ENCODE measurements at regions not wholly inside any gene's neighbourhood (a gene's known extent, or its start where the extent isn't known, plus 50 kb on each side); places are given as distances from the start of the nearest gene placed in this dataset.

GRCh38 chr2:18503376-18504228, 56.9 kb downstream of the RDH14 start:
- no peak for ATAC-seq (ENCODE audit: low read depth in 2 of 2)
- Mint-ChIP-seq H3K36me3 (no peaks in the 10 kb centered on the region), H3K9me3 (no peaks in the 10 kb centered on the region), H3K27me3 (peaks cover 9 to 28% (median 22%) of the 10 kb centered on the region in 3 donors), H3K27ac (no peak overlapping the region), H3K4me3 (no peak overlapping the region), H3K4me1 (peaks cover 0 to 7% (median 0%) of the 10 kb centered on the region in 3 donors)
- no peak for DNase-seq

DNA sequence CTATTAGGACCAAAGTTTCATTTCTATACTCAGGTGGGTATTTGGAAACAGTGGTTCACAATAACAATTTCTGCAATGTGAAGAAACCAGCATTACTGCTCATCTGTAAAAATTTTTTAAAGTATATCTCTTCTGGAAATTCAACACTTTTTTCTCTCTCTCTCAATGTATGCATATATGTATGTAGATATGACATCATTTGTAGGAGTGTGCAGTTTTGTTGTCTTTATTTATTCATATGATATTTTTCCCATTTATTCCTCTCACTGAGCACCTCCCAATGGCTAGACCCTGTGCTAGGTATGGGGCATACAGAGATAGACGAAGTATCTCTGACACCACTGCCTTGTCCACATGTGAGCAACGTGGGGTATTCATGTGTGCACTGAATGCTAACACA, 58.3 kb downstream of the RDH14 start:
- Mint-ChIP-seq H3K4me1 (peaks cover 0 to 4% (median 0%) of the 10 kb centered on the region in 3 donors), H3K27me3 (peaks cover 9 to 23% (median 22%) of the 10 kb centered on the region in 3 donors), H3K27ac (no peak overlapping the region), H3K9me3 (no peaks in the 10 kb centered on the region), H3K4me3 (no peak overlapping the region), H3K36me3 (no peaks in the 10 kb centered on the region)
- ATAC-seq (ENCODE audit: low read depth in 2 of 2) (no peak), DNase-seq (no peak)

- peaks cover 13 to 25% (median 22%) of the 10 kb centered on the region in 3 donors for H3K27me3 Mint-ChIP-seq
- DNase-seq = no peak
- ATAC-seq (ENCODE audit: low read depth in 2 of 2) = no peak
- no peak overlapping the region for H3K27ac Mint-ChIP-seq
- H3K36me3 Mint-ChIP-seq = no peaks in the 10 kb centered on the region
- H3K4me1 Mint-ChIP-seq = peaks cover 0 to under 1% (median 0%) of the 10 kb centered on the region in 3 donors
- H3K4me3 Mint-ChIP-seq = no peak overlapping the region
- H3K9me3 Mint-ChIP-seq = no peaks in the 10 kb centered on the region
Measured at GRCh38 chr2:18501729-18502128, 58.7 kb downstream of the RDH14 start.

- H3K4me1 Mint-ChIP-seq = no peaks in the 10 kb centered on the region
- no peaks in the 10 kb centered on the region for H3K36me3 Mint-ChIP-seq
- peaks cover 18 to 30% (median 27%) of the 10 kb centered on the region in 3 donors for H3K27me3 Mint-ChIP-seq
- no peak overlapping the region for H3K4me3 Mint-ChIP-seq
- H3K9me3 Mint-ChIP-seq = no peaks in the 10 kb centered on the region
- ATAC-seq (ENCODE audit: low read depth in 2 of 2) (no peak), DNase-seq (no peak)
- no peak overlapping the region for H3K27ac Mint-ChIP-seq
Measured at GRCh38 chr2:18501156-18501555, 59.3 kb downstream of the RDH14 start.

GRCh38 chr2:18500333-18500732, 60.1 kb downstream of the RDH14 start:
- Mint-ChIP-seq H3K4me3 (no peak overlapping the region), H3K9me3 (no peaks in the 10 kb centered on the region), H3K27me3 (peaks cover 14 to 32% (median 26%) of the 10 kb centered on the region in 3 donors), H3K4me1 (no peaks in the 10 kb centered on the region), H3K36me3 (no peaks in the 10 kb centered on the region), H3K27ac (no peak overlapping the region)
- ATAC-seq (ENCODE audit: low read depth in 2 of 2) (no peak), DNase-seq (no peak)

DNA sequence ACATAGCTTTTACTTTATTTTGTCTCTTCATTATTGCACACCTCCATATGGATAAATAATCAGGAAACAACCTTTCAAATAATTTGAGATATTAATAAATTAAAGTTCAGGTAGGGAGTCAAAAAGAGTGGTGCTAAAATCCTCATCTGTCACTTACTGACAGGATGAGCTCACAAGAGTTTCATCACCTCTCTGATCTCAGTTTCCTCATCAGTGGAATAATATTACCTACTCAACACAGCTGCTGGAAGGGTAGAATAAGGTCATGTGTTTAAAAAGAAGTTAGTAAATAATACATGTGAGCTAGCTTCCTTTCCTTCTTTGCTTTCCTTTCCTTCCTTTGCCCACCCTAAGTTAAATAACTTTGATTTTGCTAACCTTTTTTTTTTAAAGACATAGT, 61.9 kb downstream of the RDH14 start:
- DNase-seq (no peak), ATAC-seq (ENCODE audit: low read depth in 2 of 2) (no peak)
- Mint-ChIP-seq H3K4me3 (no peak overlapping the region), H3K4me1 (no peaks in the 10 kb centered on the region), H3K27ac (no peak overlapping the region), H3K9me3 (no peaks in the 10 kb centered on the region), H3K27me3 (peaks cover 27 to 36% (median 30%) of the 10 kb centered on the region in 3 donors), H3K36me3 (no peaks in the 10 kb centered on the region)

- Mint-ChIP-seq H3K9me3 (peaks cover 0 to 3% (median 0%) of the 10 kb centered on the region in 7 donors), H3K36me3 (no peaks in the 10 kb centered on the region), H3K27ac (no peak overlapping the region), H3K27me3 (peaks cover 36 to 40% (median 38%) of the 10 kb centered on the region in 3 donors), H3K4me1 (no peaks in the 10 kb centered on the region), H3K4me3 (no peak overlapping the region)
- ATAC-seq (ENCODE audit: low read depth in 2 of 2) = no peak
- no peak for DNase-seq
Measured at GRCh38 chr2:18496516-18496915, 63.9 kb downstream of the RDH14 start.

- H3K4me1 Mint-ChIP-seq = no peaks in the 10 kb centered on the region
- H3K36me3 Mint-ChIP-seq = no peaks in the 10 kb centered on the region
- H3K4me3 Mint-ChIP-seq = no peak overlapping the region
- H3K27ac Mint-ChIP-seq = no peak overlapping the region
- ATAC-seq (ENCODE audit: low read depth in 2 of 2) = no peak
- peaks cover 0 to 3% (median 0%) of the 10 kb centered on the region in 7 donors for H3K9me3 Mint-ChIP-seq
- no peak for DNase-seq
- H3K27me3 Mint-ChIP-seq = peaks cover 34 to 41% (median 40%) of the 10 kb centered on the region in 3 donors
Measured at GRCh38 chr2:18495058-18495457, 65.4 kb downstream of the RDH14 start.

DNA sequence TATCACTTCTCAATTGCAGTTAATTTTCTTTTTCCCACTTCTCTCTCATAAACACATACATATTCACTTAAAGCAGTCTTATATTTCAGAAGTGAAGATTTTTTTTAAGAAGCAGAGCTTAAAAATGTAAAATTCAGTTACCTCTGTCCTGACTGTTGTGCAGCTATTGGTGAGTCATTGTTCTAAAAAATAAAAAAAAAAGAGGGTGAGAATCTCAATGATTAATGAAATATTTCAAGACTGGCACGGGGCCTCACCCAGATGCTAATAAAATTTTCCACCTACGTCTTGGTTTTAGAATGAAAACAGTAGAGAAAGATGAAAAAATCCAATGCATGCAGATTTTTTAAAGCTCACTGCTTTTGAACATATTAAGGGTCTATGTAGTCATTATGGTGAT, 67.7 kb downstream of the RDH14 start:
- ATAC-seq (ENCODE audit: low read depth in 2 of 2) (no peak), DNase-seq (no peak)
- no peaks in the 10 kb centered on the region for H3K36me3 Mint-ChIP-seq
- peaks cover 0 to 3% (median 0%) of the 10 kb centered on the region in 7 donors for H3K9me3 Mint-ChIP-seq
- H3K4me1 Mint-ChIP-seq = no peaks in the 10 kb centered on the region
- no peak overlapping the region for H3K4me3 Mint-ChIP-seq
- H3K27ac Mint-ChIP-seq = no peak overlapping the region
- peaks cover 31 to 49% (median 45%) of the 10 kb centered on the region in 3 donors for H3K27me3 Mint-ChIP-seq

- no peak overlapping the region for H3K27ac Mint-ChIP-seq
- H3K9me3 Mint-ChIP-seq = peaks cover 0 to 3% (median 0%) of the 10 kb centered on the region in 7 donors
- H3K4me1 Mint-ChIP-seq = no peaks in the 10 kb centered on the region
- DNase-seq (no peak), ATAC-seq (ENCODE audit: low read depth in 2 of 2) (no peak)
- no peak overlapping the region for H3K4me3 Mint-ChIP-seq
- peaks cover 31 to 53% (median 39%) of the 10 kb centered on the region in 3 donors for H3K27me3 Mint-ChIP-seq
- no peaks in the 10 kb centered on the region for H3K36me3 Mint-ChIP-seq
Measured at GRCh38 chr2:18491577-18491976, 68.9 kb downstream of the RDH14 start.

DNA sequence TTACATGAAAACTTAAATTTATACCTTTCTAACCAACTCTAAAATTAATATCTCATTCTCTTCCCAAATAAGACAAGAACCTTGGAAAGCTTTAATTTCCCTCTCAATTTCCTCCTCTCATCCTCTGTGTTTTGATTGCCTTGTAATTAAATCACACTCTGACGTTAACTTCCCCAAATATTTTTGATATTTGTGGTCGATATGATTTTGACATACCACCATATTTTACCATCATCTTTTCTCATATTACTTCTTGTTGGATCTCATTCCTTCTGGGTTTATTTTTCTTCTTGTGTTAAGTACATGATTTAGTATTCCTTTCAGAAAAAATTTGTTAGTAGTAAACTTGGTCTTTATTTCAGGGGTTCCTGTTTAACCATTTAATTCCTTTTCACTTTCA, 69.6 kb downstream of the RDH14 start:
- H3K27ac Mint-ChIP-seq = no peak overlapping the region
- H3K4me1 Mint-ChIP-seq = no peaks in the 10 kb centered on the region
- H3K9me3 Mint-ChIP-seq = peaks cover 0 to 3% (median 0%) of the 10 kb centered on the region in 7 donors
- H3K27me3 Mint-ChIP-seq = peaks cover 28 to 49% (median 36%) of the 10 kb centered on the region in 3 donors
- no peak for ATAC-seq (ENCODE audit: low read depth in 2 of 2)
- DNase-seq = no peak
- H3K4me3 Mint-ChIP-seq = no peak overlapping the region
- H3K36me3 Mint-ChIP-seq = no peaks in the 10 kb centered on the region

- ATAC-seq (ENCODE audit: low read depth in 2 of 2) = no peak
- H3K36me3 Mint-ChIP-seq = no peaks in the 10 kb centered on the region
- H3K27me3 Mint-ChIP-seq = peaks cover 10 to 32% (median 18%) of the 10 kb centered on the region in 3 donors
- no peak overlapping the region for H3K27ac Mint-ChIP-seq
- no peaks in the 10 kb centered on the region for H3K4me1 Mint-ChIP-seq
- no peak for DNase-seq
- no peak overlapping the region for H3K4me3 Mint-ChIP-seq
- H3K9me3 Mint-ChIP-seq = peaks cover 0 to 3% (median 0%) of the 10 kb centered on the region in 7 donors
Measured at GRCh38 chr2:18487106-18487913, 73.1 kb downstream of the RDH14 start.

DNA sequence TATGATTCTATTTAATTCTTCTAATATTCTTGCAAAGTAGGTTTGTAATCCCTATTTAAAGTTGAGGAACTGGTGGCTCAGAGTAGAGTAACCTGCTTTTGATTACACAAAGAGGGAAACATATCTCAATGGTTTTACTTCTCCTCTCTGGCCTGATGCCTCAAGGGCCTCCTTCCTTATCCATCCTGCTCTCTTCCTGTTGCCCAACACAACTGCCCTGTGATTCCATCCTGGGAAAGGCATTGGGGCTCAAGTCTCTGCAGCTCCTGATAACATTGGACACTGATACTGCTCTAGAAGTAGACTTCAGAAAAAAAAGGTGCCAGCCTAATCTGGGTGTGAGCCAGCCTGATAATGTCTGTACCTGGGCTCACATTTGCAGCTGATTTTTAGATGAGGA, 75.8 kb downstream of the RDH14 start:
- DNase-seq = no peak
- no peaks in the 10 kb centered on the region for H3K36me3 Mint-ChIP-seq
- peaks cover 13 to 17% (median 16%) of the 10 kb centered on the region in 3 donors for H3K27me3 Mint-ChIP-seq
- no peaks in the 10 kb centered on the region for H3K4me1 Mint-ChIP-seq
- H3K27ac Mint-ChIP-seq = no peak overlapping the region
- H3K9me3 Mint-ChIP-seq = no peaks in the 10 kb centered on the region
- no peak overlapping the region for H3K4me3 Mint-ChIP-seq
- ATAC-seq (ENCODE audit: low read depth in 2 of 2) = no peak

- Mint-ChIP-seq H3K27me3 (peaks cover 13 to 15% (median 13%) of the 10 kb centered on the region in 3 donors), H3K4me3 (peak overlapping the region in 1 of 8 donors; percentile 63), H3K4me1 (no peaks in the 10 kb centered on the region), H3K9me3 (no peaks in the 10 kb centered on the region), H3K36me3 (no peaks in the 10 kb centered on the region), H3K27ac (no peak overlapping the region)
- ATAC-seq (ENCODE audit: low read depth in 2 of 2) (no peak), DNase-seq (no peak)
Measured at GRCh38 chr2:18483896-18484295, 76.6 kb downstream of the RDH14 start.

Data from naive B cell (primary cell).